Breast epithelium (tissue), 4 donors: ENCODE measurements at regions not wholly inside any gene's neighbourhood (a gene's known extent, or its start where the extent isn't known, plus 50 kb on each side); places are given as distances from the start of the nearest gene placed in this dataset.

Source experiments
- DNase-seq, 2 donors: peaks; one replicate each; pipeline ENCODE4 v3.0.0-alpha.2; 2019; ENCODE audit warnings: low spot score in 2 of 2
- H3K27ac ChIP-seq, 2 donors: fragments of 200-600 bp; sonication (generic) in 1 of 2; one replicate each; pipeline ENCODE4 v1.5.1; 2016 to 2019; ENCODE audit warnings: mild to moderate bottlenecking in 1 of 2
- H3K27me3 ChIP-seq, 2 donors: fragments of 200-600 bp; sonication (generic) in 1 of 2; one replicate each; pipeline versions ENCODE4 v1.5.1 to v1.6.0; 2017 to 2019; ENCODE audit warnings: control low read depth in 1 of 2, mild to moderate bottlenecking in 1 of 2
- H3K36me3 ChIP-seq: fragments of 200-600 bp; one replicate; pipeline ENCODE4 v1.5.1; 2019
- H3K4me1 ChIP-seq, 2 donors: fragments of 200-600 bp; sonication (generic); one replicate each; pipeline ENCODE4 v1.5.1; 2016 to 2019; ENCODE audit warnings: control low read depth in 1 of 2
- H3K4me3 ChIP-seq, 3 donors: fragments of 200-600 bp; sonication (generic); 1 replicate in 2 of 3; 2 replicates in 1 of 3; pipeline ENCODE4 v1.5.1; 2016 to 2019; ENCODE audit warnings: mild to moderate bottlenecking in 3 of 3, moderate library complexity in 2 of 3
- H3K9me3 ChIP-seq, 2 donors: fragments of 200-600 bp; sonication (generic) in 1 of 2; one replicate each; pipeline ENCODE4 v1.5.1; 2016 to 2019; ENCODE audit warnings: control low read depth in 1 of 2
- CTCF ChIP-seq, 3 donors: fragments of 450-650 bp; IDR thresholded peaks; one replicate each; pipeline ENCODE4 v1.5.1; 2016 to 2017; ENCODE audit warnings: antibody characterized with exemption in 3 of 3, mild to moderate bottlenecking in 3 of 3, moderate library complexity in 3 of 3
- POLR2A ChIP-seq: fragments of 450-650 bp; IDR thresholded peaks from one replicate; pipeline ENCODE4 v1.6.1; 2016; ENCODE audit warnings: antibody characterized with exemption, mild to moderate bottlenecking, moderate library complexity
- POLR2AphosphoS5 ChIP-seq, 3 donors: sonication (generic); formaldehyde crosslinking; IDR thresholded peaks; one replicate each; pipeline ENCODE4 v1.6.1; 2017; ENCODE audit warnings: antibody characterized with exemption in 3 of 3
- intact Hi-C: fragments of 100-400 bp; cut with DNase I; formaldehyde crosslinking; loops from one replicate; pipeline ENCODE4 v1.15.1; 2023; ENCODE audit warnings: low total_unique reads

GRCh38 chr7:22627136-22627535, 99.9 kb upstream of the IL6 start:
- TF ChIP-seq CTCF (IDR thresholded peaks at IDR 0.05) (no peak), POLR2A (no peak), POLR2AphosphoS5 (IDR thresholded peaks at IDR 0.05) (no peak)
- Histone ChIP-seq H3K9me3 (no peaks in the 10 kb centered on the region), H3K27me3 (no peaks in the 10 kb centered on the region), H3K4me3 (no peak overlapping the region), H3K36me3 (no peaks in the 10 kb centered on the region), H3K27ac (no peak overlapping the region), H3K4me1 (no peaks in the 10 kb centered on the region)
- no peak for DNase-seq
- intact Hi-C loops, result no loop called here

GRCh38 chr7:22625251-22625650, 101.7 kb upstream of the IL6 start:
- Histone ChIP-seq H3K36me3 (no peaks in the 10 kb centered on the region), H3K4me1 (no peaks in the 10 kb centered on the region), H3K27ac (no peak overlapping the region), H3K4me3 (no peak overlapping the region), H3K9me3 (no peaks in the 10 kb centered on the region), H3K27me3 (no peaks in the 10 kb centered on the region)
- intact Hi-C loops, result no loop called here
- no peak for TF ChIP-seq POLR2A
- TF ChIP-seq POLR2AphosphoS5 (IDR thresholded peaks at IDR 0.05), result no peak
- TF ChIP-seq CTCF (IDR thresholded peaks at IDR 0.05), result no peak
- no peak for DNase-seq

- DNase-seq, result no peak
- no peaks in the 10 kb centered on the region for H3K4me1 ChIP-seq
- no peak for TF ChIP-seq CTCF (IDR thresholded peaks at IDR 0.05)
- TF ChIP-seq POLR2AphosphoS5 (IDR thresholded peaks at IDR 0.05), result no peak
- no peak for TF ChIP-seq POLR2A
- no peaks in the 10 kb centered on the region for H3K27me3 ChIP-seq
- no peak overlapping the region for H3K27ac ChIP-seq
- H3K9me3 ChIP-seq, result no peaks in the 10 kb centered on the region
- H3K36me3 ChIP-seq, result no peaks in the 10 kb centered on the region
- intact Hi-C loops, result no loop called here
- H3K4me3 ChIP-seq, result no peak overlapping the region
Measured at GRCh38 chr7:22624781-22625180, 102.2 kb upstream of the IL6 start.

GRCh38 chr7:22622116-22622785, 104.7 kb upstream of the IL6 start:
- Histone ChIP-seq H3K27ac (no peak overlapping the region), H3K27me3 (no peaks in the 10 kb centered on the region), H3K4me3 (no peak overlapping the region), H3K36me3 (no peaks in the 10 kb centered on the region), H3K4me1 (no peaks in the 10 kb centered on the region), H3K9me3 (peaks cover 6 to 13% of the 10 kb centered on the region in 2 donors)
- TF ChIP-seq CTCF (IDR thresholded peaks at IDR 0.05) (no peak), POLR2AphosphoS5 (IDR thresholded peaks at IDR 0.05) (no peak), POLR2A (no peak)
- no peak for DNase-seq
- intact Hi-C loops, result no loop called here

GRCh38 chr7:22618528-22618927, 108.5 kb upstream of the IL6 start:
- Histone ChIP-seq H3K9me3 (peaks cover 6 to 16% of the 10 kb centered on the region in 2 donors), H3K4me1 (no peaks in the 10 kb centered on the region), H3K4me3 (no peak overlapping the region), H3K27ac (no peak overlapping the region), H3K36me3 (no peaks in the 10 kb centered on the region), H3K27me3 (no peaks in the 10 kb centered on the region)
- no peak for TF ChIP-seq POLR2AphosphoS5 (IDR thresholded peaks at IDR 0.05)
- no peak for TF ChIP-seq POLR2A
- no peak for TF ChIP-seq CTCF (IDR thresholded peaks at IDR 0.05)
- intact Hi-C loops, result no loop called here
- DNase-seq, result no peak
